C4-2B (cell line): ENCODE measurements at regions not wholly inside any gene's neighbourhood (a gene's known extent, or its start where the extent isn't known, plus 50 kb on each side); places are given as distances from the start of the nearest gene placed in this dataset.

ENCODE experiments used
- ZFX ChIP-seq: fragments of 450-650 bp; IDR thresholded peaks from 2 replicates; pipeline ENCODE4 v1.6.1; 2017
- TF ChIP-seq, protein P1 (sequence below): fragments of 450-650 bp; conservative IDR thresholded peaks from 2 replicates; pipeline ENCODE4 v1.5.1; 2017; ENCODE audit warnings: mild to moderate bottlenecking

DNA sequence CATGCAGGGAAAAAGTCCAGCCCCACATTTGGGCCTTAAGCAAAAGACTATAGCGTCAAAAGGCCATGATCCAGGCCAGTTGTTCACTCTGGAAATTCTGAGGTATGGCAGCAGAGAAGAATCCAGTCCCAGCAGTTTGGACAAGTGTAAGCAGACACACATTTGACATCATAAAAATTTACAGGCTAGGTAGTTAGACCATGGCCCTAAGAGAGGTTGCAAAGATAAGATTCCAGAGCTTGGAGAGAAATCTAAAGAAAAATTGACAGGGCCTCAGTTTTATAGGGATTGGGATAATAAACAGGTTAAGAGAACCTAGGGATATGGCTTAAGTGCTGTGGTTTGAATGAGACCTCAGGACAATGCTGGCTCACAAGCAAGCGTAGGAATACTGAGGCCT lies 884.4 kb upstream of the SORCS1 start:
- TF ChIP-seq, protein P1, sequence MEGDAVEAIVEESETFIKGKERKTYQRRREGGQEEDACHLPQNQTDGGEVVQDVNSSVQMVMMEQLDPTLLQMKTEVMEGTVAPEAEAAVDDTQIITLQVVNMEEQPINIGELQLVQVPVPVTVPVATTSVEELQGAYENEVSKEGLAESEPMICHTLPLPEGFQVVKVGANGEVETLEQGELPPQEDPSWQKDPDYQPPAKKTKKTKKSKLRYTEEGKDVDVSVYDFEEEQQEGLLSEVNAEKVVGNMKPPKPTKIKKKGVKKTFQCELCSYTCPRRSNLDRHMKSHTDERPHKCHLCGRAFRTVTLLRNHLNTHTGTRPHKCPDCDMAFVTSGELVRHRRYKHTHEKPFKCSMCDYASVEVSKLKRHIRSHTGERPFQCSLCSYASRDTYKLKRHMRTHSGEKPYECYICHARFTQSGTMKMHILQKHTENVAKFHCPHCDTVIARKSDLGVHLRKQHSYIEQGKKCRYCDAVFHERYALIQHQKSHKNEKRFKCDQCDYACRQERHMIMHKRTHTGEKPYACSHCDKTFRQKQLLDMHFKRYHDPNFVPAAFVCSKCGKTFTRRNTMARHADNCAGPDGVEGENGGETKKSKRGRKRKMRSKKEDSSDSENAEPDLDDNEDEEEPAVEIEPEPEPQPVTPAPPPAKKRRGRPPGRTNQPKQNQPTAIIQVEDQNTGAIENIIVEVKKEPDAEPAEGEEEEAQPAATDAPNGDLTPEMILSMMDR: no peak
- no peak for TF ChIP-seq ZFX
